Glutamatergic neuron (in vitro differentiated cells): ENCODE measurements at regions not wholly inside any gene's neighbourhood (a gene's known extent, or its start where the extent isn't known, plus 50 kb on each side); places are given as distances from the start of the nearest gene placed in this dataset.

Experiments used
- DNase-seq: peaks from one replicate; pipeline ENCODE4 v3.0.0; 2022
- H3K27ac Mint-ChIP-seq: one replicate; pipeline ENCODE4 v1.8.0; 2020; ENCODE audit warnings: mild to moderate bottlenecking, mixed read lengths, inconsistent platforms; ENCODE audit not compliant: unreplicated experiment
- H3K27me3 Mint-ChIP-seq: one replicate; pipeline ENCODE4 v1.8.0; 2020; ENCODE audit warnings: mild to moderate bottlenecking, moderate library complexity, mixed read lengths, inconsistent platforms; ENCODE audit not compliant: unreplicated experiment
- H3K36me3 Mint-ChIP-seq: one replicate; pipeline ENCODE4 v1.8.0; 2020; ENCODE audit warnings: mild to moderate bottlenecking, mixed read lengths, inconsistent platforms; ENCODE audit not compliant: unreplicated experiment
- H3K4me1 Mint-ChIP-seq: one replicate; pipeline ENCODE4 v1.8.0; 2020; ENCODE audit warnings: mild to moderate bottlenecking, low read depth, mixed read lengths, inconsistent platforms; ENCODE audit not compliant: unreplicated experiment
- H3K4me3 Mint-ChIP-seq: one replicate; pipeline ENCODE4 v1.8.0; 2020; ENCODE audit warnings: mild to moderate bottlenecking, mixed read lengths, inconsistent platforms; ENCODE audit not compliant: unreplicated experiment
- H3K9me3 Mint-ChIP-seq: one replicate; pipeline ENCODE4 v1.8.0; 2020; ENCODE audit warnings: mild to moderate bottlenecking, moderate library complexity, mixed read lengths, inconsistent platforms; ENCODE audit not compliant: unreplicated experiment
- TF ChIP-seq, protein P1 (sequence below): fragments of 200-600 bp; sonication (generic); IDR thresholded peaks from one replicate; pipeline ENCODE4 v1.5.0; 2021; ENCODE audit not compliant: partially characterized antibody, unreplicated experiment

DNA sequence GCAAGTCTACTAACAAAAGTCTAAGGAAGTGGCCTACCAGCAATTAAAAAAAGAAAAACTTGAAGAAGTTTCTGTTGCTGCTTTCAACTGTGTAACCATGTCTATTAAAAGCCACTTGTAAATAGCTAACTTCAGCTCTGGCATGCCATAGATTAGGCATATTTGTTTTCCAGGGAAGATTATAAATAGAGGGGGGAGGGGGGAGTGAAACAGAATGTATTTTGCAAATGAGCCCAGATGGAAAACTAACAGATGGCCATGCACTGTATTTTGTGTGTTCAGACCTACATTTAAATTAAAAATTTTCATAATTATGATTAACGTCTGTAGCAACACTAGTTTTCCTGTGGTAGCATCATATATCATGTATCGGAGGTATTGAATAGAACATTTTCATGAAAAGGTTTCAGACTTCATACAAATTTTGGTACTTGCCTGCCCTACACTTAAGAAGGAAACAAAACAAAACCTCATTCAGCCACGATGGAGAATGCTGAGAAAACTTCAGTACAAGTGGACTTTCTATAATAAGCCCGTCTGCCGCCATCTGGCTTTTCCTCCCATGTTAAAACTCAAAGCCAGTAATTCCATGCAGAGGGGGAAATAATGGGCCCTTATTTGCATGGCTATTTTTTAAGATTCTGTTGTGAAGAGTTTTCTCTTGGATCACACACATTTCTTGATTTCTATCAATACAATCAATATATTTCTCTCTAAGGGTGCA, 220.4 kb upstream of the SMARCA2 start:
- Mint-ChIP-seq H3K4me1 (peaks cover 15% of the 10 kb centered on the region), H3K36me3 (no peaks in the 10 kb centered on the region), H3K27me3 (no peaks in the 10 kb centered on the region), H3K27ac (peak overlapping the region; percentile 49), H3K9me3 (no peaks in the 10 kb centered on the region), H3K4me3 (no peak overlapping the region)
- no peak for DNase-seq
- TF ChIP-seq, protein P1, sequence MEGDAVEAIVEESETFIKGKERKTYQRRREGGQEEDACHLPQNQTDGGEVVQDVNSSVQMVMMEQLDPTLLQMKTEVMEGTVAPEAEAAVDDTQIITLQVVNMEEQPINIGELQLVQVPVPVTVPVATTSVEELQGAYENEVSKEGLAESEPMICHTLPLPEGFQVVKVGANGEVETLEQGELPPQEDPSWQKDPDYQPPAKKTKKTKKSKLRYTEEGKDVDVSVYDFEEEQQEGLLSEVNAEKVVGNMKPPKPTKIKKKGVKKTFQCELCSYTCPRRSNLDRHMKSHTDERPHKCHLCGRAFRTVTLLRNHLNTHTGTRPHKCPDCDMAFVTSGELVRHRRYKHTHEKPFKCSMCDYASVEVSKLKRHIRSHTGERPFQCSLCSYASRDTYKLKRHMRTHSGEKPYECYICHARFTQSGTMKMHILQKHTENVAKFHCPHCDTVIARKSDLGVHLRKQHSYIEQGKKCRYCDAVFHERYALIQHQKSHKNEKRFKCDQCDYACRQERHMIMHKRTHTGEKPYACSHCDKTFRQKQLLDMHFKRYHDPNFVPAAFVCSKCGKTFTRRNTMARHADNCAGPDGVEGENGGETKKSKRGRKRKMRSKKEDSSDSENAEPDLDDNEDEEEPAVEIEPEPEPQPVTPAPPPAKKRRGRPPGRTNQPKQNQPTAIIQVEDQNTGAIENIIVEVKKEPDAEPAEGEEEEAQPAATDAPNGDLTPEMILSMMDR = no peak

DNA sequence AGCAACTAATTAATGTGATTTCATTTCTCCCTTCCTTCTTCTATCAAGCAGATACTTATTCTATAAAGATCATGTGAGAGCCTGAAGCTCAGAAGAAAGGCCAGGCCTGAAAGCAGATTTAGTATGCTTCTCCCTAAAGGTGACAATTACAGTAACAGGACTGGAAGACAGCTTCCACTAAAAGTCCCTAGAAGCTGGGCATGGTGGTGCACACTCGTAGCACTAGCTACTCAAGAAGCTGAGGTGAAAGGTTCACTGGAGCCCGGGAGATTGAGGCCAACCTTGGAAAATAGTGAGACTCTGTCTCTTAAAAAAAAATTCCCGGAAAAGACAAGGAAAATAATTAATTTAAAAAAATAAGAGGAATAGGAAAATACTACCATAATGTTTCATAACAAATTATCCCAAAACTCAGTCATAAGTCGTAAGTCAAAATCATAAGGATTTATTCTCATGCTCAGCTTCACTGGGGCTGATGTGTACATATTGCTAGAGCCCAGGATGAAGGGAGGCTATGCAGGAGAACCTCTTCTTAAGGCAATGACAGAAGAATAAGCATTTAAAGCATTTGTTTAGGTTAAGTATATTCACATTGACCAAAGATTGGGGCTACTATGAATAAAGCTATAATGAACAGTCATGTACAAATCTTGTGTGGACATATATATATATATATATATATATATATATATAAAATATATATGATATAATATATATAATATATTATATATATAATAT, 210.8 kb upstream of the SMARCA2 start:
- TF ChIP-seq, protein P1 = no peak
- no peak overlapping the region for H3K4me3 Mint-ChIP-seq
- DNase-seq = no peak
- H3K4me1 Mint-ChIP-seq = no peaks in the 10 kb centered on the region
- H3K27me3 Mint-ChIP-seq = no peaks in the 10 kb centered on the region
- no peak overlapping the region for H3K27ac Mint-ChIP-seq
- H3K36me3 Mint-ChIP-seq = no peaks in the 10 kb centered on the region
- H3K9me3 Mint-ChIP-seq = peaks cover 1% of the 10 kb centered on the region

DNA sequence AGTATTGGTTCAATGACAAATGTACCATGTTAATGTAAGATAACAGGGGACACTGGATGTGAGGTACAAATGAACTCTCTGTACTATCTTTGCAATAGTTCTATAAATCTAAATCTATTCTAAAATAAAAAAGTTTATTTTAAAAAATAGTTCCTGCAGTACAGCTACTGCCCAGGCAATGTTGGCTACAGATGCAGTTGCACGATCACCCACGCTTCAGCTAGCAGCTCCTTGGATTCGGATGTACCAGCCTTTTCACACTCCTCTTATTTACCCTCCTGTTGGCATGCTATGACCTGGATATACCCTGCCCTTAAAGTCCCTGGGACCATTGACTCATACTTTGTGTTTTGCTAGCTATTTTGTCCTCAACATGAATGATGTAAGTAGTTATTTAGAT, 185.4 kb upstream of the SMARCA2 start:
- Mint-ChIP-seq H3K4me3 (no peak overlapping the region), H3K27me3 (peaks cover 3% of the 10 kb centered on the region), H3K36me3 (no peaks in the 10 kb centered on the region), H3K9me3 (no peaks in the 10 kb centered on the region), H3K27ac (no peak overlapping the region), H3K4me1 (no peaks in the 10 kb centered on the region)
- TF ChIP-seq, protein P1 = no peak
- DNase-seq = no peak

DNA sequence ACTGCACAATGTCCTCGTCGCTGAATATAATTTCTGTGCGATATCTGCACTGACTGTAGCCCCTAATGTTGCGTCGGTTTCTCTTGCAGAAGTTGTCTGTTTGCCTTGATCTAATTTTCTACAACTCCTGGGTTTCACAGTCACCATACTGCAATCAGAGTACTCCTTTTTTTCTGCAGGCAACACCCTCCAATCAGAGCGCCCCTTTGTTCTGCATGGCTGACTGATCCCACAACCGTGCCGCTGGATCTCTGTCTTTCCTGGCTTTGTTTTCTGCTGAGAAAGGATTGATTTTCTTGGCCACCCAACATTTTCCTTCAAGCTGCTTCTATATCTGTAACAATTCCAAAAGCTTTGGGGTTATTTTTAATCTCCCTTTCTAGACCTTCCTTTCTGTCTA, 182.2 kb upstream of the SMARCA2 start:
- H3K4me1 Mint-ChIP-seq = no peaks in the 10 kb centered on the region
- TF ChIP-seq, protein P1 = no peak
- H3K36me3 Mint-ChIP-seq = no peaks in the 10 kb centered on the region

More for the DNA sequence above, 182.2 kb upstream of the SMARCA2 start:
- no peak overlapping the region for H3K4me3 Mint-ChIP-seq
- no peak overlapping the region for H3K27ac Mint-ChIP-seq
- no peaks in the 10 kb centered on the region for H3K9me3 Mint-ChIP-seq
- no peak for DNase-seq
- H3K27me3 Mint-ChIP-seq = peaks cover 3% of the 10 kb centered on the region
